ENCODE measurements at regions not wholly inside any gene's neighbourhood (a gene's known extent, or its start where the extent isn't known, plus 50 kb on each side); places are given as distances from the start of the nearest gene placed in this dataset.

DNA sequence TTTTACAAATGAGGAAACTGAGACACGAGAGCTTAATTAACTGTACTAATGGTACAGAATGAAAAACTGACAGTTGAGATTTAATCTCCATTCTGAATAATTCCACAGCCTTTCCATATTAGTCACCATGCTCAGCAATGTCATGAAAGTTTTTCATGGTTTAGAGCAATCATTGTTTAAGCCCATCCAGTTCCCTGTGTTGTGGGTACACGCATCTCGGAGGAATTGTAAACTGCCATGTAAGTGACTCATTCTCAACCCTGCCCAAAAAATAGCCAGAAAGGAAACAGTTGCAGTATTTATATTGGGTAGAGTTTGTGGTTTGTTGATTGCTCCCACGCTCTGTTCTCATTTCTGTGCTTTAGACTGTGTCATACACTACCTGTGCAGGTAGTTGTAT is 1790.8 kb downstream of the LRRC4C start:
- no peak overlapping the region for H3K14ac ChIP-seq (ENCODE audit: insufficient read length)
- H3K27me3 ChIP-seq (replicated peaks in 1 of 4; ENCODE audit: control insufficient read depth in 3 of 4, extremely low read depth in 1 of 4, insufficient read depth in 3 of 4, low read length in 3 of 4), result no peaks in the 10 kb centered on the region
- no peak overlapping the region for H2AK5ac ChIP-seq (ENCODE audit: low read depth, low read length)
- H3K4me1 ChIP-seq (replicated peaks in 1 of 4; ENCODE audit: control insufficient read depth in 3 of 4, insufficient read depth in 4 of 4, low read length in 3 of 4), result peaks cover 0 to 4% (median under 1%) of the 10 kb centered on the region in 4 experiments; a peak in 2 of 7 replicates
- no peak overlapping the region for H3K18ac ChIP-seq (ENCODE audit: extremely low read depth, low read length)
- H4K5ac ChIP-seq (ENCODE audit: insufficient read length, low read depth, low read length), result no peak overlapping the region
- H3K79me1 ChIP-seq (ENCODE audit: low read depth, low read length), result no peaks in the 10 kb centered on the region
- H2BK20ac ChIP-seq (ENCODE audit: low read length), result no peak overlapping the region
- H4K8ac ChIP-seq (ENCODE audit: extremely low read depth, insufficient read depth, low read length), result no peak overlapping the region
- H3K4me2 ChIP-seq (ENCODE audit: insufficient read depth in 1 of 2, low read depth in 2 of 2, low read length in 2 of 2), result no peak overlapping the region
- H4K91ac ChIP-seq (replicated peaks; ENCODE audit: insufficient read length, low read length), result no peak overlapping the region
- no peaks in the 10 kb centered on the region for H3K9me3 ChIP-seq (ENCODE audit: insufficient read depth in 2 of 2, low read depth in 1 of 2, low read length in 1 of 2)
- no peak overlapping the region for H2BK5ac ChIP-seq (ENCODE audit: low read depth, low read length)
- H3K4ac ChIP-seq (replicated peaks; ENCODE audit: insufficient read length, low read depth, low read length), result no peak overlapping the region
- H3K4me3 ChIP-seq (ENCODE audit: extremely low read depth in 1 of 4, insufficient read depth in 2 of 4, low read depth in 3 of 4, low read length in 4 of 4), result no peak overlapping the region
- H2AFZ ChIP-seq (ENCODE audit: low read length), result no peak overlapping the region
- TF ChIP-seq SIN3A (conservative IDR thresholded peaks at IDR 0.05 in 1 of 2, IDR thresholded peaks at IDR 0.05 in 1 of 2; ENCODE audit: low read depth in 1 of 2, low read length in 2 of 2) (no peak), NANOG (IDR thresholded peaks at IDR 0.05; ENCODE audit: insufficient read depth, low read depth, low read length, poor library complexity, severe bottlenecking) (no peak), CTBP2 (IDR thresholded peaks at IDR 0.05; ENCODE audit: borderline replicate concordance, insufficient read depth, insufficient read length, low read length) (no peak), TAF7 (optimal IDR thresholded peaks at IDR 0.05; ENCODE audit: borderline replicate concordance, low read depth, low read length) (no peak), TAF1 (IDR thresholded peaks at IDR 0.05; ENCODE audit: low read depth, low read length) (no peak), BRCA1 (IDR thresholded peaks at IDR 0.05; ENCODE audit: low read depth, low read length) (no peak), MAFK (IDR thresholded peaks at IDR 0.05; ENCODE audit: low read depth, low read length) (no peak), SAP30 (IDR thresholded peaks at IDR 0.05; ENCODE audit: insufficient read depth, insufficient replicate concordance, low read length) (no peak), RAD21 (IDR thresholded peaks at IDR 0.05 in 1 of 2, conservative IDR thresholded peaks at IDR 0.05 in 1 of 2; ENCODE audit: low read depth in 2 of 2, low read length in 2 of 2) (no peak), POLR2AphosphoS5 (IDR thresholded peaks at IDR 0.05; ENCODE audit: low read depth, low read length) (no peak), BACH1 (IDR thresholded peaks at IDR 0.05; ENCODE audit: low read length) (no peak), CREB1 (IDR thresholded peaks at IDR 0.05) (no peak)
- TF ChIP-seq, protein P1, sequence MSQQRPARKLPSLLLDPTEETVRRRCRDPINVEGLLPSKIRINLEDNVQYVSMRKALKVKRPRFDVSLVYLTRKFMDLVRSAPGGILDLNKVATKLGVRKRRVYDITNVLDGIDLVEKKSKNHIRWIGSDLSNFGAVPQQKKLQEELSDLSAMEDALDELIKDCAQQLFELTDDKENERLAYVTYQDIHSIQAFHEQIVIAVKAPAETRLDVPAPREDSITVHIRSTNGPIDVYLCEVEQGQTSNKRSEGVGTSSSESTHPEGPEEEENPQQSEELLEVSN (IDR thresholded peaks at IDR 0.05), result no peak
- H2BK12ac ChIP-seq (ENCODE audit: low read depth, low read length), result no peak overlapping the region
- no peak overlapping the region for H2BK120ac ChIP-seq (replicated peaks; ENCODE audit: low read depth, low read length)
- 75% methylated on average over 4 of the region's 4 CpGs; no CpG with 5 or more reads in 1 of the 2 experiments for WGBS, 2 experiments (ENCODE audit: extremely low coverage in 1 of 2, insufficient coverage in 1 of 2, insufficient read length in 1 of 2, insufficient replicate concordance in 2 of 2, low coverage in 1 of 2, low lambda C conversion rate in 2 of 2, missing lambda C conversion rate in 1 of 2)
- CTCF ChIA-PET (ENCODE audit: partially characterized antibody), result no interaction called here
- DNase-seq (ENCODE audit: low read depth in 1 of 2, low spot score in 2 of 2) (no peak), FAIRE-seq (no peak)
- no peaks in the 10 kb centered on the region for H4K20me1 ChIP-seq (replicated peaks in 1 of 2; ENCODE audit: control insufficient read depth in 1 of 2, insufficient read depth in 2 of 2, low read length in 2 of 2)
- H3K23ac ChIP-seq (ENCODE audit: insufficient read length), result no peak overlapping the region
- H3K36me3 ChIP-seq (ENCODE audit: control insufficient read depth in 2 of 4, insufficient read depth in 4 of 4, low read length in 3 of 4), result no peaks in the 10 kb centered on the region
- H3K79me2 ChIP-seq (ENCODE audit: control insufficient read depth in 1 of 2, insufficient read depth in 2 of 2, low read length in 2 of 2), result no peaks in the 10 kb centered on the region
- H3K9ac ChIP-seq (replicated peaks in 1 of 4; ENCODE audit: extremely low read depth in 1 of 4, low read depth in 3 of 4, low read length in 3 of 4), result no peak overlapping the region
- no peak overlapping the region for H2BK15ac ChIP-seq (ENCODE audit: low read length)
- H3K23me2 ChIP-seq (ENCODE audit: low read depth, low read length), result no peaks in the 10 kb centered on the region
- no peak overlapping the region for H3K27ac ChIP-seq (ENCODE audit: low read depth, low read length)
- POLR2A ChIA-PET (ENCODE audit: partially characterized antibody), result no interaction called here
- no peak overlapping the region for H3K56ac ChIP-seq (replicated peaks; ENCODE audit: insufficient read length, low read depth, low read length)
